NCI-H345 treated with DMSO at 0.1 percent for 48 hours (cell line): ENCODE measurements at regions not wholly inside any gene's neighbourhood (a gene's known extent, or its start where the extent isn't known, plus 50 kb on each side); places are given as distances from the start of the nearest gene placed in this dataset.

Source experiments
- DNase-seq: peaks from one replicate; lab custom pipeline; 2025; ENCODE audit not compliant: unreplicated experiment; lab: John Stamatoyannopoulos, UW

- no peak for DNase-seq
Measured at GRCh38 chr2:22784566-22784965, 600.4 kb upstream of the KLHL29 start.

- no peak for DNase-seq
Measured at GRCh38 chr2:22786817-22787216, 598.2 kb upstream of the KLHL29 start.

GRCh38 chr2:22787745-22788144 is 597.2 kb upstream of the KLHL29 start:
- DNase-seq: no peak

- no peak for DNase-seq
Measured at GRCh38 chr2:22788749-22789327, 596.1 kb upstream of the KLHL29 start.

GRCh38 chr2:22795287-22795866 is 589.6 kb upstream of the KLHL29 start:
- DNase-seq: no peak

- no peak for DNase-seq
Measured at GRCh38 chr2:22798386-22798785, 586.6 kb upstream of the KLHL29 start.

GRCh38 chr2:22800412-22800811 is 584.6 kb upstream of the KLHL29 start:
- DNase-seq: no peak

- DNase-seq: no peak
Measured at GRCh38 chr2:22801071-22801470, 583.9 kb upstream of the KLHL29 start.

GRCh38 chr2:22801970-22802369 is 583.0 kb upstream of the KLHL29 start:
- no peak for DNase-seq

- DNase-seq: no peak
Measured at GRCh38 chr2:22807872-22808271, 577.1 kb upstream of the KLHL29 start.

- DNase-seq: no peak
Measured at GRCh38 chr2:22810602-22811001, 574.4 kb upstream of the KLHL29 start.

- no peak for DNase-seq
Measured at GRCh38 chr2:22812065-22812680, 572.8 kb upstream of the KLHL29 start.

- no peak for DNase-seq
Measured at GRCh38 chr2:22817197-22817596, 567.8 kb upstream of the KLHL29 start.

- no peak for DNase-seq
Measured at GRCh38 chr2:22821458-22821857, 563.5 kb upstream of the KLHL29 start.

GRCh38 chr2:22822835-22823234 is 562.1 kb upstream of the KLHL29 start:
- no peak for DNase-seq

- no peak for DNase-seq
Measured at GRCh38 chr2:22824618-22825017, 560.4 kb upstream of the KLHL29 start.

- DNase-seq: no peak
Measured at GRCh38 chr2:22826703-22827102, 558.3 kb upstream of the KLHL29 start.

GRCh38 chr2:22829791-22830190 is 555.2 kb upstream of the KLHL29 start:
- DNase-seq: no peak

- no peak for DNase-seq
Measured at GRCh38 chr2:22832196-22832595, 552.8 kb upstream of the KLHL29 start.

- no peak for DNase-seq
Measured at GRCh38 chr2:22838461-22838860, 546.5 kb upstream of the KLHL29 start.

GRCh38 chr2:22842205-22842869 is 542.6 kb upstream of the KLHL29 start:
- no peak for DNase-seq

- DNase-seq: no peak
Measured at GRCh38 chr2:22843919-22844537, 541.0 kb upstream of the KLHL29 start.
